NCI-H1436 (cell line): ENCODE measurements at regions not wholly inside any gene's neighbourhood (a gene's known extent, or its start where the extent isn't known, plus 50 kb on each side); places are given as distances from the start of the nearest gene placed in this dataset.
"Not testable (repeated sequence)": the region's sequence is repeated elsewhere in the genome, so short reads cannot be mapped to it uniquely, and the experiment has no call there.

Experiments used
- DNase-seq: peaks from one replicate; lab custom pipeline; 2025; lab: John Stamatoyannopoulos, UW

- DNase-seq: no peak
Observed at GRCh38 chr10:5268743-5269142, 72.1 kb downstream of the AKR1C4 start.

- no peak for DNase-seq
Observed at GRCh38 chr10:5269791-5270190, 73.2 kb downstream of the AKR1C4 start.

GRCh38 chr10:5271526-5271925 is 74.9 kb downstream of the AKR1C4 start:
- no peak for DNase-seq

GRCh38 chr10:5272065-5272803 is 75.6 kb downstream of the AKR1C4 start:
- no peak for DNase-seq

GRCh38 chr10:5274795-5275194 is 78.2 kb downstream of the AKR1C4 start:
- DNase-seq: no peak

GRCh38 chr10:5281356-5281755 is 83.4 kb upstream of the UCN3 start:
- no peak for DNase-seq

GRCh38 chr10:5282137-5282536 is 82.6 kb upstream of the UCN3 start:
- DNase-seq: no peak

DNA sequence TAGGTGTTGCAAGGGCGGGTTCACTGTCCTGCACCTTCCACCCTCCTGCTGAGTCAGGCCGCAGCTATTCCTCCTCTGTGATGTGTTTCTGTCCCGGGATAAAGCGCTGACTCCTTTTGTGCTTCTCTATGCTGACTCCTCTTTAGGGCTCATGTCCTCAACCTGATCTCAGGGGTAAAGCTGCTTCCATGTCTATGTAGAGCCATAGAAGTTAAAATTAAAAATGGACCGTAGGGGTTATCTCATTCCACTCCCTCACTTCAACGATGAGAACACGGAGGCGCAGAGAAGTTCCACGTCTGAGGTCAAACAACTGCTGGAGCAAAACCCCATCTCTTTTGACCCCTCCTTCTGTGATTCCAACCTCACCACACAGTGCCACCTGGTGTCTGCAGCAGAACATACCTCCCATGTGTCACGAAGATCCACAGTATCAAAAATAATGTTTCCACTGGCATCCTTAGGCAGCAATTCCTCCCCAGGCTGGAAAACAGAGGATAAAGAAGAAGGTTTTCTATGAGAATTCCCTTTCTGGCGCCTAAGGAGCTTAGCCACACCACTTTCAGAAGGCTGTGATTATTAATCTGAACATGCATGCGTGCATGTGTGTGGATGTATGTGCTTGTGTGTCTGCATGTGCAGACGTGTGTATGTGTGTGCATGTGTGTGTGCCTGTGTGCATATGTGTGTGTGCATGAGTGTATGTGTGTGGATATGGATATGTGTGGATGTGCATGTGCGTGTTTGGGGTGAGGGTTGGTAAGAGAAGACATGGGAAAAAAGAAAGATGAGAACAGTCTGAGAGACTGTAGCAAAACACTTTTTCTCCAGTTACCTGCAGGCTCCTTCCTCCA is 81.2 kb upstream of the UCN3 start:
- DNase-seq: peak; percentile 68

DNA sequence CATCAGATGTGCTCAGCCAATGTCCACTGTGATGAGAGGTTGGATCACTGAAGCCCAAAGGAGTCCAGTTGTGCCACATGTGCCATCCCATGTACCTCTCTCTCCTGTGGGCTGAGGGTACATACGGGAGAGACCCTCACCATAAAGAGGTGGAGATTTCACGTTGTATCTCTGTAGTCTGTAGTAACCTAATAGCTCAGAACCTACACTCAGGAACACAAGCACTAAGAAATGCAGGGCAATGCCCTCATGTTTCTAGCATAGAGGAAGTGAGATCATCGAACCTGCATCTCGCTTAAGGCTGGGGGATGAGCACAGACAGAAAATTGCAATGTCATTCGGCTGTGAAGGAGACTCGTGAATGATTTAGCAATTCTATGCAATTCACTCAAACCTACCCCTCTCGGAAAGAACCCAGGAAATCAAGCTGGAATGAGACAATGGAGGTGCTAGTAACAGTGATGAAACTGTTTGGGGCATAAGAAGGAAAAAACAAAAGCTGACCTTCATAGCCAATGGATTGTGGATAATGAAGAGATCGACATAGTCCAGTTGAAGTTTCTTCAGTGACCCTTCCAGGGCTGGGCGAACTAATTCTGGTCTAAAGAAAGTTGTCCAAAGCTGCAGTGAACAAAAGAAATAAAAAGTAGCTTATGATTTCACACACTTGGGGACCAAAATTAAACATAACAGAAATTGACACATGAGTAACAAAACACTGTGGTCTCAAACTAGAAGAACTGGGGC is 80.3 kb upstream of the UCN3 start:
- no peak for DNase-seq

- no peak for DNase-seq
Observed at GRCh38 chr10:5285186-5285585, 79.6 kb upstream of the UCN3 start.

- DNase-seq: no peak
Observed at GRCh38 chr10:5288359-5288758, 76.4 kb upstream of the UCN3 start.

DNA sequence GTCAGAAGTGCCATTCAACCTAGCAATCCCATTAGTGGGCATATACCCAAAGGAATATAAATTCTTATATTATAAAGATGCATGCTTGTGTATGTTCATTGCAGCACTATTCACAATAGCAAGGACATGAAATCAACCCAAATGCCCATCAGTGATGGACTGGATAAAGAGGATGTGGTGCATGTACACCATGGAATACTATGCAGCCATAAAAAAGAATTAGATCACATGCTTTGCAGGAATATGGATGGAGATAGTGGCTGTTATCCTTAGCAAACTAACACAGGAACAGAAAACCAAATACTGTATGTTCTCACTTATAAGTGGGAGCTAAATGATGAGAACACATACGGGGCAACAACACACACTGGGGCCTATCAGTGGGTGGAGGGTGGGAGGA is 75.5 kb upstream of the UCN3 start:
- DNase-seq: not testable (repeated sequence)

GRCh38 chr10:5291501-5292195 is 73.1 kb upstream of the UCN3 start:
- DNase-seq: peak; percentile 56

DNA sequence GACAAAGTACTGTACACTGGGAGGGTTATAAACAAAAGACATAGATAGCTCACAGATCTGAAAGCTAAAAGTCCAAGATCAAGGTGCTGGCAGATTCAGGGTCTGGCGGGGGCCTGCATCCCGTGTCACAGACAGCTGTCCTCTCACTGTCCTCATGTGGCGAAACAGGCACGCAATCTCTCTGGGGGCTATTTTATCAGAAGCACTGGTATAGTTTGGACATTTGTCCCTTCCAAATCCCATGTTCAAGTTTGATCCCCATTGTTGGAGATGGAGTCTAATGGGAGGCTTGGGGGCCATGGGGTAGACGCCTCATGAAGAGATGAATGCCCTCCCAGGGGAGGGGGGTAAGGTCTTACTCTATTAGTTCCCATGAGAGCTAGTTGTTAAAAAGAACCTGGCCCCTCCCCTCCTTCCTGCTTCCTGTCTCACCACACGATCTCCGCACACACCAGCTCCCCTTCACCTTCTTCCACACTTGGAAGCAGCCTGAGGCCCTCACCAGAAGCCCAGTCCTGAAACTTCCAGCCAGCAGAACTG is 72.5 kb upstream of the UCN3 start:
- DNase-seq: peak; percentile 66

DNA sequence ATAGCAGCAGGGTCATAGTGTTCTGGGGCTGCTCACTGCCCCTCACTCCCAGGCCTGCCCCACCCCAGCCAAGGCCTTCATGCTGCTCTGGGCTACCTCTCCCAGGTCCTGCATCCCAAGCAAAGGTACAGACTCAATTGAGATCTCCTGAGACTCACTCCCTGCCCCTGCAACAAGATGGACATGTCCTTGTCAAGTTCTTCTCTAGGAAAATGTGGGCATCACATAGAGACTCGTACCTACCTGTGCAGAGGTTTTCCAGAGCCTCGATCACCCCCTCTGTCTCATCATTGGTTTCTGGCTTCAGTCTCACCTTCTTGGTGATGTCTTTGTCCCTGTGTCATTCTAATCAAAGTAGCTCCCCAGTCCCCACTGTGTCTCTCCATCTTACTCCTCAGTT is 71.8 kb upstream of the UCN3 start:
- DNase-seq: not testable (repeated sequence)

DNA sequence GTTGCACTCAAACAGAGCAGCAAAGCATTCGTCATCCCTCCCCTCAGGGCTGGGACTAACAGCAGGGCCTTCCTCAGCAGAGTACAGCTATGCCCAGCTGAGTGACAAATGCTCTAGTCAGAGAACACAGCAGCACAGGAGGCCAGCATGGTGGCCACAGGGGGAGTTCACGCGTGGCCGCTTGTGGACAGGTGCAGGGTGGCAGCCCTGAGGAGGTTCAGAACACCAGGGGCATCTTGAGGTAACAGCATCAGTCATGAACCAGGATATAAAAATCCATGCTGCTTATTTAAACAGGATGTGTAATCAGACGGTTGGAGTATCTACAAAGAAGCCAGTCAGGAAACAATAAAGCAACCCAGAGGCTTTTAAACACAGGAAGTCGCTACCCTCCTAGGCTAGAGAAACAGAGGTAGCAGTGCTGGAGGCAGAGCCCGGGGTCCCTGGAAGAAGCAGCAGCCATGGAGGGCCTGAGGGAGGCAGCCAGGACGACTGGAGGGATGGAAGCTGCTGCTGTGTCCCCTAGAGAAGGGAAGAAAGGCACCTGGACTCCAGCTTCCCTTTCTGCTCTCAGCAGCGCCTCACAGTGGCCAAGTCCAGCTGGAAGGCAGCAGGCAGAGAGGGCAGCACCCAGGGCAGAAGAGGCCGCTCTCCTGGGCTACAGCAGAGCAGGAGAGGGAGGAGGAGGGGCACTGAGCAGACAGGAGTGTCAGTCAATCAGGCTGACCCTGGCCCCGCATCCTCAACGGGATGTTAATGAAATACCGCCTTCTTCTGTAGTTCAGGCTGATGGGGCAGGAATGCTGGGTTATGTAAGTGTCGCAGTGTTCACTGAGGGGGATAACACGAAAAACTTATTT is 70.8 kb upstream of the UCN3 start:
- DNase-seq: peak; percentile 65

- DNase-seq: no peak
Observed at GRCh38 chr10:5297466-5297865, 67.3 kb upstream of the UCN3 start.

- DNase-seq: no peak
Observed at GRCh38 chr10:5297996-5298395, 66.8 kb upstream of the UCN3 start.

GRCh38 chr10:5299950-5300349 is 64.8 kb upstream of the UCN3 start:
- no peak for DNase-seq

DNA sequence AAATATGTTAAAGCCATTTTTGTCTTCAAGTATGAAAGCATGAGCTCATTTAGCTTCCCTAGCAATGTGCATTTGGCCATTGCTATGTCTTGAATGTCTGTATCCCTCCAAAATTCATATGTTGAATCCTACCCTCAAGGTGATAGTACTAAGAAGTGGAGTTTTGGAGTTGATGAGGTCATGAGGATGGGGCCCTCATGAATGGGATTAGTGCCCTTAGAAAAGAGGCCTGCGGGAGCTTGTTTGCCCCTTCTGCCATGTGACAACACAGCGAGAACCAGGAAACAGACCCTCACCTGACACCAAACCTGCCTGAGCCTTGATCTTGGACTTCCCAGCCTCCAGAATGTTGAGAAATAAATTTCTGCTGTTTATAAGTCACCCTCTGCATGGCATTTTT is 61.3 kb upstream of the UCN3 start:
- no peak for DNase-seq

DNA sequence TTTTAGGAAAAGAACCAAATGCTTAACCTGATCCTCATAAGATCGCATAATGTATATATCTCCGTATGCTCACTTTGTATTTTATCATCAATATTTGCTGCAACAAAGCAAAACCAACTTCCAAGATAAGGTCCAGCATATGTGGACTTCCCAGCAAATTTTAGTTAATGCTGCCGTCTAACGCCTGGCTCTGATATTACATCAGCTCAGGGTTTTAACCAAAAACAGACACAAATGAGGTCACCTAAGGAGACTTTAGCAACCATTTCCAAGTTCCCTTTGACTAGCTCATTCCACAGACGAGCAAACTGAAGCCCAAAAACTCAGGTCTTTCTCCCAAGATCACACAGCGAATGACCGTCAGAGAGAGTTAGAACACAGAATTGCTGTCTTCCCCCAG is 59.4 kb upstream of the UCN3 start:
- DNase-seq: no peak
